ENCODE measurements at regions not wholly inside any gene's neighbourhood (a gene's known extent, or its start where the extent isn't known, plus 50 kb on each side); places are given as distances from the start of the nearest gene placed in this dataset.
A peak's percentile ranks its signal among the peaks of the same experiment; 100 is the strongest.

DNA sequence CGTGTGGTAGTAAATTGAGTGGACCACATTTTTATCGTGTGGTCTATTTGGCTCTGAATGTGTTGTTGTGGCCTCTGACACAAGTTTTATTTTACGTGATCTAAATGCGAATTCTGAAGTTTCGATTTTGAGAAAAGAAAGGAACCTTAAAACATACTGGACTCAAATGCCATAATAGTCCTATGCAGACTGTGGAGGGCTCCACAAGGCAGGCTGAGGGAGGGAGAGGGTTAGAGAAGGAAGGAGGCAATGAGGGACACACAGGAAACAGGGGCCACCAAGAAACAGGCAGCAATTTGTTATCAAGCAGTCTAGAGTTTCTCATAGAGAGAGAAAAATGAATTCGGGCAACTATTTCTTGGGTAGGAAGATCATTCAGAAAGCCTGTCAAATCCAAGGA, 110.4 kb upstream of the SEMA6A start:
- intact Hi-C loops (cut with DNase I; ENCODE audit: low total_unique reads): no loop called here
- Histone ChIP-seq H3K36me3 (no peaks in the 10 kb centered on the region), H3K9me3 (no peaks in the 10 kb centered on the region), H3K4me1 (no peaks in the 10 kb centered on the region), H3K27ac (no peak overlapping the region), H3K27me3 (no peaks in the 10 kb centered on the region), H3K4me3 (no peak overlapping the region)
- DNase-seq: no peak
- no peak for TF ChIP-seq EP300 (IDR thresholded peaks at IDR 0.05)
- TF ChIP-seq POLR2A (IDR thresholded peaks at IDR 0.05): no peak
- TF ChIP-seq POLR2AphosphoS5 (IDR thresholded peaks at IDR 0.05): no peak
- TF ChIP-seq, protein P1, sequence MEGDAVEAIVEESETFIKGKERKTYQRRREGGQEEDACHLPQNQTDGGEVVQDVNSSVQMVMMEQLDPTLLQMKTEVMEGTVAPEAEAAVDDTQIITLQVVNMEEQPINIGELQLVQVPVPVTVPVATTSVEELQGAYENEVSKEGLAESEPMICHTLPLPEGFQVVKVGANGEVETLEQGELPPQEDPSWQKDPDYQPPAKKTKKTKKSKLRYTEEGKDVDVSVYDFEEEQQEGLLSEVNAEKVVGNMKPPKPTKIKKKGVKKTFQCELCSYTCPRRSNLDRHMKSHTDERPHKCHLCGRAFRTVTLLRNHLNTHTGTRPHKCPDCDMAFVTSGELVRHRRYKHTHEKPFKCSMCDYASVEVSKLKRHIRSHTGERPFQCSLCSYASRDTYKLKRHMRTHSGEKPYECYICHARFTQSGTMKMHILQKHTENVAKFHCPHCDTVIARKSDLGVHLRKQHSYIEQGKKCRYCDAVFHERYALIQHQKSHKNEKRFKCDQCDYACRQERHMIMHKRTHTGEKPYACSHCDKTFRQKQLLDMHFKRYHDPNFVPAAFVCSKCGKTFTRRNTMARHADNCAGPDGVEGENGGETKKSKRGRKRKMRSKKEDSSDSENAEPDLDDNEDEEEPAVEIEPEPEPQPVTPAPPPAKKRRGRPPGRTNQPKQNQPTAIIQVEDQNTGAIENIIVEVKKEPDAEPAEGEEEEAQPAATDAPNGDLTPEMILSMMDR (IDR thresholded peaks at IDR 0.05): no peak
- WGBS, 5 donors: 86 to 93% (median 90%) methylated on average over 6 of the region's 6 CpGs

DNA sequence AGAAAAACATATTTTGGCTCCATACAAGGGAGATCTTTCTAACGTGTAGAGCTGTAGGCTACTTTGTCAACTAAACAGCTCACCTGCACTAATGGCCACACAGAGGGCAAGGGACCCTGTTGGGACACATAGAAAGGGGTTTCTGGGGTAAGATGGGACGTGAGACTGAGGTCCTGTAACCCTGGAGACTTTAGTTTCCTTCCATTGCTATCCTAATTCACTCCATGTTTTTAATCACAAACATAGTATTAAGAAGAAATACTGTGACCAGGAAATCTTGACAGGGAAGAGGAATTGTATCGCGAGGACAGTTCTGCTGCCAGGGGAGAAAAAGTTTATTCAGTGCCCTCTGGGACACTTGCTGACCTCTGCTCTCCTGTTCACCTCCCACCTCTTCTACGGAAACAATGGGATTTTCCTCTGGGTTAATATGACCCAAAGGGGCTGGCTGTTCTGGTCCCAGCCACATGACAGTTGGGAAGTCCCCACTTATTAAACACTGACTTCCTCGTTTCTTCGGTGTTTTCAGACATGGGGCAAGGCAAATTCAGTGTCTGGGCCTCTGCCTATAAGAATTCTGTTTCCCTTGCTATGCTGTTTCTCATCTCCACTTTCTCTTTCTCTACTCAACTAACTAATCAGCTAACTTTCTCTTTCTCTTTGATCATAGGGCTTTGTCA, 106.9 kb upstream of the SEMA6A start:
- Histone ChIP-seq H3K36me3 (no peaks in the 10 kb centered on the region), H3K27me3 (no peaks in the 10 kb centered on the region), H3K9me3 (no peaks in the 10 kb centered on the region), H3K4me1 (no peaks in the 10 kb centered on the region), H3K4me3 (no peak overlapping the region), H3K27ac (no peak overlapping the region)
- TF ChIP-seq, protein P1 (IDR thresholded peaks at IDR 0.05): no peak
- TF ChIP-seq POLR2AphosphoS5 (IDR thresholded peaks at IDR 0.05): no peak
- TF ChIP-seq EP300 (IDR thresholded peaks at IDR 0.05): no peak
- TF ChIP-seq POLR2A (IDR thresholded peaks at IDR 0.05): no peak
- 62 to 71% (median 67%) methylated on average over 7 of the region's 7 CpGs for WGBS, 5 donors
- DNase-seq: peak in 1 of 2 donors; percentile 22
- intact Hi-C loops (cut with DNase I; ENCODE audit: low total_unique reads): no loop called here

DNA sequence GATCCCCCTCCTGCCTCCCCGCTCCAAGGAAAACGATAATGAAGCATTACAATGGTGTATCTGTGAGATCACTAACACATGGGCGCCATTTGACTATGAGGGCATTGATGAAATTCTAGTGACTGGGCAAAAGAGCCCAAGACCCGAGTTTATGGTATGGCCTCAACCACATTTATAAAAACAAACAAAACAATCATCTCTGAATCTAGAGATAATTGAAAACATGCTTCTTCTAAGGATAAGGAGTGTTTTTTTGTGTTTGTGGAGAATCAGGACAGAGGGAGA, 100.9 kb upstream of the SEMA6A start:
- WGBS, 5 donors: 75 to 89% (median 85%) methylated on average over 4 of the region's 4 CpGs

DNA sequence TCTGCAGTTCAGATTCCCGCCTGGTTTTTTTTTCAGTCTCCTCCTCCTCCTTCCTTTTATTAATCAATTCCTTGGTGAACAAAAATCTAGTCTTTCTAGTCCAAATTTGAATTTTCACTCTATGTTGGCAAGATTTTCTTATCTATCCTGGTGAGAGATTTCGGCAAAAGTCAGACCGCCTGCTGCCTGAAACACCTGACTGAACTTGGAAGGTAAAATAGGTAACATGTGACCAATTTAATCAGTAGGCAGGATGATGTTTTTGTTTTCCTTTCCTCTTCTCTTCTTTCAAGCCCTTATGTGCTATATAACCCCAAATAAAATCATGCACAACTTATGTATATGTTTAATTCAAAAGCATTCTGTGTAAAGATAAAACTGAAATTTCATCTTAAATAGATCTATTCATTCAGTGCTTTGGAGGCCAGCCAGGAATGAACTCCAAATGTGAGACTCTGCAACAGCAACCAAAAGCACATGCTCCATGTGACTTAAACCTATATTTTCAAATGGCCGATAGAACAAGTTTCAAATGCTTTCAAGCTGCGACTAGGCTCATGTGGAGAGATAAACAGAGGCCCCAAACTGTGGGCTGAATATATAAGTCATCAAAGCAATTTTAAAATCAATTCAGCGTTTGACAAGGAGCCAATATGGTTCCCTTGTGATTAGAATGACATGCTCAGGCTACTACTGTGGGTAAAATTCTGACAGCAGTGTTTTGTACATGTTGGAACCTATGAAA, 100.4 kb upstream of the SEMA6A start:
- H3K36me3 ChIP-seq: no peaks in the 10 kb centered on the region
- TF ChIP-seq POLR2A (IDR thresholded peaks at IDR 0.05) (no peak), EP300 (IDR thresholded peaks at IDR 0.05) (no peak), POLR2AphosphoS5 (IDR thresholded peaks at IDR 0.05) (no peak)
- TF ChIP-seq, protein P1 (IDR thresholded peaks at IDR 0.05): no peak
- DNase-seq: peak in 1 of 2 donors; percentile 41
- no peak overlapping the region for H3K4me3 ChIP-seq
- intact Hi-C loops (cut with DNase I; ENCODE audit: low total_unique reads): no loop called here
- 60 to 71% (median 64%) methylated on average over 6 of the region's 6 CpGs for WGBS, 5 donors
- H3K4me1 ChIP-seq: no peaks in the 10 kb centered on the region
- H3K27ac ChIP-seq: no peak overlapping the region
- no peaks in the 10 kb centered on the region for H3K27me3 ChIP-seq
- H3K9me3 ChIP-seq: no peaks in the 10 kb centered on the region

More for the DNA sequence above, 100.9 kb upstream of the SEMA6A start:
- Histone ChIP-seq H3K9me3 (no peaks in the 10 kb centered on the region), H3K4me1 (no peaks in the 10 kb centered on the region), H3K27ac (no peak overlapping the region), H3K4me3 (no peak overlapping the region), H3K27me3 (no peaks in the 10 kb centered on the region), H3K36me3 (no peaks in the 10 kb centered on the region)
- TF ChIP-seq EP300 (IDR thresholded peaks at IDR 0.05) (no peak), POLR2AphosphoS5 (IDR thresholded peaks at IDR 0.05) (no peak), POLR2A (IDR thresholded peaks at IDR 0.05) (no peak)
- TF ChIP-seq, protein P1 (IDR thresholded peaks at IDR 0.05): no peak
- DNase-seq: no peak
- intact Hi-C loops (cut with DNase I; ENCODE audit: low total_unique reads): no loop called here
